DMS79 treated with DMSO at 0.1 percent for 48 hours (cell line): ENCODE measurements at regions not wholly inside any gene's neighbourhood (a gene's known extent, or its start where the extent isn't known, plus 50 kb on each side); places are given as distances from the start of the nearest gene placed in this dataset.

Experiments
- DNase-seq: peaks from one replicate; lab custom pipeline; 2025; lab: John Stamatoyannopoulos, UW

DNA sequence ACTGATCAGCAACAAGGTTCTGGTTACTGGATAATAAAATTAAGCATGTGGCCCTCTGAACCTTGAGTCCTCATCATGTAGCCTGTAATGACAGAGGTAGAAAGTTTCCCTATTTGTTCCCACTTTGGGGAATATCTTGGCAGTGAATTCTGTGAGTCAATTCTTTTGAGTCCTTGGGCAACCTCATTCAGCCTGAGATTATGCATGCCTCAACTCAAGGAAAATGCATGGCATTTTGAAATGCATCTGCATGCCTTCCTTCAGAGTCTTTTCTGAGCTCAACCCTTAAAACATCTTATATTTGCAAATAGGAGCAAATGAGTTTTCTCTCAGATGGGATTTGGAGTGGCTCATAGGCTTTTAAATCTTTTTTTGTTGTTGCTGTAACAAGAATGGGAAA lies 218.1 kb upstream of the CD180 start:
- DNase-seq = no peak

DNA sequence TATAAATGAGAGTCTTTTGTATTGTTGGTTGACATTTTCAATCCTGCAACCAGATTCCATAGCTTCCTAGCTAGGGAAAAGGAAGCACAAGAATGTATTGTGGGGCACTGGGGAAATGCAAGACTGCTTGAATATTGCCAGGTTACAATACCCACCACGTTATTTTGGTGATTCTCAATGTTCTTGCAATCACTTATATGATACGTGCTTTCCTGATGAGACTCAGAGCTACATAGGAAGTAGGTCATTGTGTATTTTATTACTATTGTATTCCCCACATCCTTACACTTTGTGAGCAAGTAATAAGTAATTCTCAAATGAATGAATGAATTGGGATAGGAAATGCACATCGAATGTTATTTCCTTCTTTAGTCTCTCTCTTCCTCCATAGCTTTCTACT lies 217.1 kb upstream of the CD180 start:
- no peak for DNase-seq

DNA sequence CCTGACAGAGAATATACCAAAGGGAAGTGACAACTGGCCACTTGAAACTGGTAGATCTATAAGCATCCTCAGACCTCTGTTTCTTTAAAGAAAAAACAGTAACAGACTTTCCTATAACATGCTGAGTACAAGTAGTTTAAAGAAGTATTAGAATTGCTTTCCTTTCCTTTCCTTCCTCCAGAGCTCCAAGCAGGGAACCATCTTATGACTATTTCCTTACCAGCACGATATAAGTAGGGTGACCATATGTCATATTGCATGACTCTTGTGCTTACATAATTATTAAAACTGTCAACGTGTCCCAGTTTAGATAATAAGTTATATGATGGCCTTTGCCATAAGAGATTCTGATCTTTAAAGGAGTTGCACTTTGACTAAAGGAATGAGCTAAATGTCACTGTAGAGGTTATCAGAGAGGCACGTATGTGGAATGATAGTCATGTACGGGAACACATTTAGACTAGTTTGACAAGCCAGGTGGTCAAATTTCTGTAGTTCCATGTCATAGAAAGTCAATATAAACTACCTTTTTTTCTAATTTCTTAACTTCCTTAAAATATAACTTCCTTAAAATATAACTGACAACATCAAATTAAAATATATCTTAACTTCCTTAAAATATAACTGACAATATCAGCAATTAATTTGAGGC lies 212.7 kb upstream of the CD180 start:
- no peak for DNase-seq

DNA sequence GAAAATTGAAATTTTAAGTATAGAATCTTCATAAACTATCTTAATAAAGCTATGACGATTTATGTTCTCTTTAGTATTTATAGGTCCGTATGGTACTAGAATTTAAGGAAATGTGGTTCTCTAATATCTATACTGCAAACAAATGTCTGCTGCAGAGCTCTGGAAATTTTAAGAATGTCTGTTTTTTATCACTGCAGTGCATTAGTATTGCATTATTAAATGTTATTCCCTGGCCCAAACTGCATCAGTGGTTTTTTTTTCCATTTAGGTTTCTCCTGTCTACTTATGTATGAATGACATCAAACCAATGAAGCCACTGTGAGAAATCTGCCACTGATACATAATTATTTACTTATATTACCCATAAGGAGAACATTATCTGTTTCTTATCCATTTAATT lies 211.4 kb upstream of the CD180 start:
- DNase-seq = no peak

DNA sequence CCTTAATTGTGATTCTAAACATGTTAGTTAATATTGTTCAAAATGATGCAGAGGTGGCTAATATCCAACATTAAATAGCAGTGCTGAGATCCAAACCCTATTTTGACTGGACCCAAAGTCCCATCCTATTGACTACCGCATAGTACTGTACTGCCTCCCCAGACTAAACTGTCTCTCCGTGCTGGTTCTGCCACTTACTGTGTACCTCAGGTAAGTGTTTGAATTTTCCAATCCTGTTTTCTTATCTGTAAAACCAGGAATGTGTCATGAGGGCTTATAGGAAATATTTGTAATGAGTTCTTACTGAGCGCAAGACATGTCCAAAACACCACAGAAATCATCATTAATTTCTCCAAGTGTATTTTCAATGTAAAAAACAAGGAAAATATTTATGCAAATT lies 209.2 kb upstream of the CD180 start:
- no peak for DNase-seq

DNA sequence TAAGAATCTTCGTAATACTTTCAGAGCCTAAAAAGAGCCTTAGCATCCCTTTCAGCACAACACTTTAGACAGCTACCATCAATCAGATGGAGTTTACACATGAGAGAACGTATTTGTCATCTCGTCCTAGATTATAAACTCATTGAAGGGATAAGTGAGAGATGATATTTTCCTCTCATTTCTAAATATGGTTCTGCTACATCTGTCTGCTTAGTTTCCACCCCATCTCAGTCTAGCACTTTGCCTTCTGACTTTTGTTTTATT lies 208.4 kb upstream of the CD180 start:
- DNase-seq = no peak

DNA sequence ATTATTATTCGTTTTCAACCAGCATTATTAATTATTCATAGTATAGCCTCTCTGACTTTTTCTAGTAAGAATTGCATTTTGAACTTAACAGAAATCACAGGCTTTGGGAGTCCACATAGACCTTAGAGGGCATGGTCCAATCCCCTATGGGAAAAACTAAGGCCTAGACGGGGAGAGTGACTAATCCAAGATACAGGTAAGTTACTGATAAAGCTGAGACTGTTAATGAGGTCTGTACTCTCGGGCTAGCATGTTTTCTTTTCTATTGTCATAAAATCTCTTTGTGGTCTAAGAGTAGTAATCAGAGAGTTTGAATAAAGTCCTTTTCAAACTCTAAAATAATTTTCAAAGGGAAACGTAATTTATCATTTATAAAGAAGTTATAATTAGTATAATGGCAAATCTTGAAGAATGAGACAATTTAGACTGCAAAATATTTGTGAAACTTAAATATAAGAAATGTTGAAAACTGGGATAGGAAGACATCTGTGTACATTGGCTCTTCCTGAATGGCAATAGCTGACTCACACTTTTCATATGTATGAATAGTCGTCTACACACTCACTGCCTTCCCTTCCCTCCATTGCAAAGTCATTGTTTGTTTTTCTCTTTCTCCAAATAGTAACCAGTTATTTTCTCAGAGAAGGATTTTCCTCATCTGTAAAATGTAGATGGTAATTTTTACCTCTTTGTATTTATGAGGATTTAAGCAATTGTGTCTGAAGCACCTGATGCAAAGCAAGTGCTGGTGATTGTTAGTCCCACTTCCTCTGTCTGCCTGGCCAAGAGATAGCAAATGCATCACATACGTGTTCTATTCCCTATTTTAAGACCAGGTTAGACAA lies 207.9 kb upstream of the CD180 start:
- no peak for DNase-seq

DNA sequence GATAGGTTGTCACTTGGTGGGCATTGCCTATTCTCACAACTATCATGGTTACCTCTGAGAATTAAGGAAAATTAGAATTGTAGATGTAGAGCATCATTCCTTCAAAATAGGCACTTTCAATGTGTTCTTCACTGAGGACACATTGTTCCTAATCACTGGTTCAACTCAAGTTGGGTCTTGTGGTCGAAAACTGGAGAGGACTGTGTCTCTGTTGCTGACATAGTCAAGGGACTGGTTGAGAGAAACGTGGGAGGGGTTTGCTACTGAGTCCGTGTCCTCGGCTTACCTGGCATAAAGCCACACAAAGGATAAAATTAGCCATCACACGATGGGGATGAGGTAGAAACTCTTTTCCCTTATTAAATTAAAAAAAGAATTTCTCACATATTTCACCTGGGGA lies 205.9 kb upstream of the CD180 start:
- DNase-seq = no peak

DNA sequence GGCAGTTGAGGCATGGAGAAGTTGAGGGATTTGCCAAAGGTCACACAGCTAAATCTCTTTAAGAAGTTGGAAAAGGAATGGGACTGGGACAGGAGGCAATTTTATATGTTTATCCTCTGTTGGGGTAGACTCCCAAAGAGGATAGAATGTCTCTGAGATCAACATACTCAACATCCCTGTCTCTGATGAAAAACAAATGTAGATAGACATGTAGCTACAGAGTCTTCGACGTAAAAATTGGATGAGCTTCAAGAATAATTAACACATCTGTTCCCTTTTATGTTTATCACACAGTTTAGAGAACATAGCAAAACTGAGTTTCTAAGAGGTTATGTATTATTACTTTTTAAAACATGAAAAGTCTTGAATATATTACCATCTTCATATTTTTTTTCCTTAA lies 204.6 kb upstream of the CD180 start:
- DNase-seq = no peak

DNA sequence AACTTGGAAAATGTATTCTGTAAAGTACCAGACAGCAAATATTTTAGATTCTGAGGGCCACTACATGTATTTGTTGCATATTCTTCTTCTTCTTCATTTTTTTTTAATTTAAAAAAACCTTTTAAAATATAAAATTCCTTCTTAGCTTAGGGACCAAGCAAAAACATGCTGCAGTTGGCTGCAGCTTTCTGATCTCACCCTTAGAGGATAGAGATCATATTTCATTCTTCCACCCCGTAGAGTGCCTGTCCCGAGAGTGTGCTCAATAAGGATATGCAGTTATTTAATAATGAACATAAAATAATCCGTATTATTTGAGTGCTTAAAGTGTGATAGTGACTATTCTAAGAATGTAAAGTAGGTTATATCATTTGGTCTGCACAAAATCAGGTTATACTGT lies 204.2 kb upstream of the CD180 start:
- DNase-seq = no peak

DNA sequence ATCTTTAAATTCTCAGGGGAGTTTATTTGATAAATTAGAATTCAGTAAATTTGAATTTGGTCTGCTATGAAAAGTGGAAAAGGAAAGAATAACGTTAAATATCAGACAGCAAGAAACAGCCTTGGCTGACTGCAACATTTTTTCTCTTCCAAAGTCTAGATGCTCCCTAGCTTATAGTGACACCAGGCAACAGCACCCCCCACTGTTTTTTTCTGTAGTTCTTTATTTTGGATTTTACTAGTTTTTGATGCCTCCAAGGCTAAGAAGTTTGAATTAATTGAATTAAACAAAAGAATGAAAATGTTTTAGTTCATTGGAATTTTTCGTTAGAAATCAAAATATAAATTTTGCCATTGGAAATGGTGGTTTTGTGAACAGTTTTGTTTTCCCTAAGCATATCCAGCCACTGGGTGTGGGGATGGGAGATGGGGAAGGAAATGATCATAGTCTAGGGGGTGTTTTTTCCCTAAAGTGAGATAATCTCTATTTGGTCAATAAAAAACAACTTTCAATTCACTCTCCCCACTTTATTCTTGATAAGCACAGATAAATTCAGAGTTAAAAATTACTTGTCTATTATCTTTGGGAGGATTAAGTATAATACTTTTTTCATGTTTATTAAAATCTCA lies 199.3 kb upstream of the CD180 start:
- no peak for DNase-seq

DNA sequence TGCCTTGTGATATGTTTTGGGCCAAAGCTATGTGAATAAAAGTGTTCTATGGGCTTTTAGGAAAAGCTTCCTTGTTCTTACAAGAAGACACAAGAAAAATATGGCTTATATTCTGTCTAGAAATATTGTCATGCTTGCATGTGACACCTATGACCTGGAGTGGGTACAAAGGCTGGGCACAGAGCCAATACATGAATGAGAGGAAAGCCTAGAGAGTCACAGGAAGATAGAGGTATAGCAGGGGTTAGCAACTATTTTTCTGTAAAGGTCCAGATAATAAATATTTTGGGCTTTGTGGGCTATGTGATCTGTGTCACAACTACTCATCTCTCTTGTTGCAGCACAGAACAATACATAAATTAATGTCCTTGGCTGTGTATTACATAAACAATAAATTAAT lies 196.6 kb upstream of the CD180 start:
- peak; percentile 4 for DNase-seq

DNA sequence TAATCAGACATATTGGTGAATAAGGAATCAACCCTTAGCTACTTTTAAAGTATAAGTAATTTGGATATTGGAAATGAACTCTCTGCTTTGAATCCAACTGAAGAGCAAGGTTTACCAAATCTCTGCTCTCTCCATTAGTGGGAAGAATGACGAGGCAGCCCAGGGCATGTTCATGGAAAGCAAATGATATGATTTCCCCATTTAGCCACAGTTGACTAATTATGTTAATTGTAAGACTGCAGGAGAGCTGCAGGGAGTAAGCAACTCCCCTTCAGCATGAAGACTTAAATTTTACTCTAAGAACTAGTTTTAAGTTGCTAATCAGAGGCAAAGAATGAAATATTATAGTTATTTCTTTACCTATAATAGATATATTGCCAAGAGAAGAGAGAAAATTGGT lies 194.3 kb upstream of the CD180 start:
- DNase-seq = no peak

DNA sequence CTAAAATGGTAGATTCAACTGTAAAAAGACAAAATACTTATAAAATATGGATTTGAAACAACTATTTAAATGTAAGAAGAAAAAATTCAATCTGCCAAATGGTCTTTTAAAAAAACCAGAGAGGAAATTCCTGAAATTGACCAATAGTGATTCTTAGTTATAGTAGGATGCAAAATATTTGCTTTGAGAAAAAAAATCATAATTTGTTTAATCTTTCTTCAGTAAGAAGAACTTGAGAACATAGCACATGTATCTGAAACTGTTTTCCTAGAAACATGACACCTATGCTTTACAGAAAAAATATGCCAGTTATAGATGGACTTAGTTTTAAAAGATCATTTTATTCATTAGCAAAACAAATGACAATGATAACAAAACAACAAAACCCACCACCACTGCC lies 186.9 kb upstream of the CD180 start:
- DNase-seq = no peak

DNA sequence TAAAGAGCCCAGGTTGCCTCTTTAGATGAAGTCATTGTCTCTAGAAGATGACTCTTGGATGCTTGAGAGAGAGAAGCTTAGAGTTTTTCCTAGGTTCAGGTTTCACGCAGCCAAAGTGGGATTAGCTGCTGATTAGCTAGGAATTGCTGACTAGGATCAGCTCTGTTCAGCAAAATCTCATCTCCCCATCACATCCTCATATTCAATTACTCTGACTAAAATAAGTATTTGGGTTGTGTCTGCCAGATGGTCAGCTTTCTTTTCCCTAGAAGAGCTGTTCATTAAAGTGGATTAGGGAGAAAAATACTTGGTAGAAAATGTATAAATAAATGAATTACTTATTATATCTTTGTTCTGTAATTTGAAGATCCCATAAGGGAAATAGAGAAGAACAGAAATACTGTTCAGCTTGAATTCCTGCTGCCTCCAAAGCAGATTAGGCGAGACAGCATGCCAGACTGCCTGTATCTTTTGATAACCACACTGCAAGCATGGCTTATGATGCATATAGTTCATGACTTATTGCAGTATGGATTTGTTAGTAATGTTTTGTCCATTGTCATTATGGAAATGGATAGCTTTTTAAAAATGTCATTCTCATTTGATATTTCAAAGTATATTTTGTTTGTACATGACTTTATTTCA lies 184.8 kb upstream of the CD180 start:
- peak; percentile 21 for DNase-seq

DNA sequence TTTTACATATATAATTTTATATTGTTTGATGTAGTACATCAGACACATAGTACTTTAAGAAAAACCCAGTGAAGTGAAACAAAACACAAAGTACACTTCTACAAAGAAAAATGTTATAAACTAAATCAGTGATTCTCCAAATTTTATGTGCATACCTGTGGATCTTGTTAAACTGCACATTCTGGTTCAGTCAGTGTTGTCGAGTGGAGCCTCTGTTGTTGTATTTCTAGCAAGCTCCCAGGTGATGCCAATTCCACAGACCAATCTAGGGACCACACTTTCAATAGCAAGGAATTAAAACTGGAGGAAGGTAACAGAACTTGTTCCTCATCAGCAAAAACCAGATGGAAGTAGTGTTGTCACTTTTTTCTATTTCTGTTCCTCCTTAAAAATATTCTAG lies 183.8 kb upstream of the CD180 start:
- no peak for DNase-seq

DNA sequence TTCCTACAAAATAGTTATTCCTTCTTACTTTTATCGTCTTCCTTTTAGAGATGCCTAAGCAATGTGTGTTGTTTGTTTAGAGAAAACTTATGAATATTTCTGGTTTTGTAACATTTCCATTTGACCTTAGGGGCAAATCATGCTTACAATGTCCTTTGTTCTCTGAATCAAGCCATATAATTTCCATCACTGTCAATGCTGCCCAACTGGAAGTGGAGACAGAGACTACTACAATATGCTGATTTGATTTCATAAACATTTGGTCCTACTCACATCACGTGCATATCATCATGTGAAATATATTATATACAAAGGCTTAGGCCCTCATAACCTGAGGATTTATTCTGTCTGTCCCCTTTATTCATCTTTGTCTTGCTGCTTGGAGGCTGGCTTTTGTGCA lies 183.2 kb upstream of the CD180 start:
- no peak for DNase-seq

DNA sequence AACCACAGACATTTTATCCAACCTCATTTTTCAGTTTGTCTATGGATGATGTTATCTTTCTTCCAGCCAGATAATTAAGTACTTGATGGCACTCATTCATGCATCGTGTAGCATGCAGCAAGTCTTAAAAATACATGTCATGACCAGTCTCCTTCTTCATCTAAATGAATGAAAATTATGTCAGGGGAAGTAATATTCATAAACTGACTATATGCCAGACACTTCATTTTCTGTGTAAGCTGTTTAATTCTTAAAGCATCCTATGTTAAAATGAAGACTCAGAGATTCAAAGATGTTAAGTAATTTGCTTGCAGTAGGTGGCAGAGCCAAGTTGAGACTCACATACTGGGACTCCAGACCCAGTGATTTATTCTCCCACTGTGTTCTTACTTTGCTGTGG lies 181.7 kb upstream of the CD180 start:
- peak; percentile 82 for DNase-seq

DNA sequence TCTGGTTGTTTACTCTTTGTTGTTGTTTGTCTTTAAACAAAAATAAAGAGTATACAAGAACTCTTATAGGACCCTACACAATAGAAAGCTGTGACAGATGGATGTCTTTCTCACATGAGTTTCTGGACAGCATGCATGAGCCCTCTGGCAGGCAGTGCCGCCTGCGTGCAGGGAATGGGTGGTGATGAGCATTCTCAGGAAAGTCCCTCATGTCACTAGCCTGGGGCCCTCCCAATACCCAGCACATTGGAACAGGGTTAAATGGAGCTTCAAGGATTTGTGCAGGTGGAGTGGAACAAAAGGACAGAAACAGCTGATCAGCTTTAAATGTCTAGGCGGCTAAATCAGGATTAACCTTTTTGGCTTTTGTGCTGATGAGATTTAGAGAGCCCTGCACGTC lies 181.0 kb upstream of the CD180 start:
- DNase-seq = peak; percentile 79

DNA sequence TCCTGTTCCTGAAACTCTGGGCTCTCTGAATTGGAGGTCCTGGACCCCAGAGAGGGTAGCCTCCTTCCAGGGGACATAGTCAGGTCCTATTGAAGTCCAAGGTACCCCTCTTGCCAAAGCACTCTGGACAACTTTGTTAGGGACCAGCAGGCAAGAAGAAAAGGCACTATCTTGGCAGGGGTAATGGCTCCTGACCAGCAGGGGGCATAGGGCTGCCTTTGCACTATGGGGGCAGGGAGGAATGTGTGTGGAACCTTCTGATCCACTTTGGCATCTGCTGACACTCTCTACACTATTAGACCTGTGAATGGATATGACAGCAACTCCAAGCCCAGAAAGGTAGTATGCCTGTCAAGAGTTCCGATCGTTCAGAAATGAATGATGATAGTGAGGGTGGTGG lies 179.0 kb upstream of the CD180 start:
- no peak for DNase-seq

DNA sequence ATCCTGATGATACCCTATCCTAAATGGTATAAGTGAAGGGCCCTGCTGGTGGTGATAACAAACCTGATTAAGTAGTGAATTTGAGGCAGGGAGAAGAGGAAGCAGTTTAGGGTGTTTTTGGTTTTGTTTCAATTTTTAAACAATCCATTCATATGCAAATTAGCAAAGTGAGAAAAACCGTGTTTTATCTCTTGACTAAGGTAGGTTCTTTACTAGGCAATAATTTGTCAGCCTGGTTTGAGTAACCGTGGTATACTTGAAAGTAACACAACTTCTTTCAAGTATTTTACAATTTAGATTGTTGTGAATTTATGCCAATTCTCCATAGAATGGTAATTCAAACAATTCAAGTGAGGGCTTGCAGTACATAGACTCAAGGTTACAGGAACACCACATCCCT lies 177.8 kb upstream of the CD180 start:
- DNase-seq = no peak

DNA sequence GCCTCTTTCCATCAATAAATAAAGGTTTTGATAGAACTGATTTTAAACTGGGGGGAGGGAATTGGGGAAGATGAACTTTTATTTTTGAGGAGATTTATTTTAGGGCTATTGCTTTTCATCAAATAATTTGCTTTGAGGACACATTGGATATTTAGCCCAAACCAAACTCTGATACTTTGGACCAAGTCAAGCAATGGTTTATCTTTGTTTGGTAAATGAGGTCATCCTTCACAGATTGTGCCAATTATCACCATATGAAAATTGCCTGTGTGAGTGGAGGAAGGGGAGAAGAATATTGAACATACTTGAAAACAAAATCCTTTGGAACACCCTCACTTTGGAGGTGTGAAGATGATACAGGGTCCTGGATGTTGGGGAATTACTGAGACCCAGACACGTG lies 176.9 kb upstream of the CD180 start:
- no peak for DNase-seq

DNA sequence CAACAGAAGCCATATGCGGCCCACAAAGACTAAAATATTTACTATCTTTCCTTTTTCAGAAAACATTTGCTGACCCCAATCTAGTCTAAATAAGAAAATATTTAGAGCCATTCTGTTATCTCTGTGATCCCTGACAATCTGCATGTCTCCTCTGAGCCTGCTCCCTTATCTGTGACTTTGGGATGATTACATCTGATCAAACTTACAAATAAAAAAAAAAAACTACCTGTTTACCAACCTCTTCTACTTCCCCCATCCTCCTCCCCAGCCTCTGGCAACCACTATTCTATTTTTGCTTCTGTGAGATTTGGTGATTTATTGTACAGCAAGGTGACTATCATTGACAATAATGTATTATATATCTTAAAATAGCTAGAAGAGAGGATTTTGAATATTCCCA lies 176.3 kb upstream of the CD180 start:
- no peak for DNase-seq
